Keratinocyte (primary cell): ENCODE measurements at regions not wholly inside any gene's neighbourhood (a gene's known extent, or its start where the extent isn't known, plus 50 kb on each side); places are given as distances from the start of the nearest gene placed in this dataset.

Experiments used
- DNase-seq: peaks from one replicate; pipeline ENCODE4 v3.0.0-alpha.2; 2011; ENCODE audit warnings: low read depth, missing footprints, low spot score
- FAIRE-seq: peaks from 2 replicates; lab custom pipeline; 2011; peaks lifted over from hg19 to GRCh38; lab: Jason Lieb, UNC
- H2AFZ ChIP-seq: 2 replicates; pipeline ENCODE4 v1.6.0; 2012; ENCODE audit warnings: low read length, control low read depth, inconsistent platforms; ENCODE audit not compliant: control insufficient read depth
- H3K27ac ChIP-seq: 2 replicates; pipeline ENCODE4 v1.5.1; 2011; ENCODE audit warnings: low read length; ENCODE audit not compliant: control insufficient read depth, insufficient read depth
- H3K27me3 ChIP-seq: 3 replicates; pipeline ENCODE4 v1.6.0; 2011; ENCODE audit warnings: low read length; ENCODE audit not compliant: control insufficient read depth, insufficient read depth; ENCODE audit errors: extremely low read depth
- H3K36me3 ChIP-seq, 2 experiments: 2 replicates in 1 of 2; 3 replicates in 1 of 2; pipeline ENCODE4 v1.5.1; 2011; ENCODE audit warnings: low read length in 2 of 2, mild to moderate bottlenecking in 1 of 2; ENCODE audit not compliant: control insufficient read depth in 2 of 2, insufficient read depth in 2 of 2; ENCODE audit errors: extremely low read depth in 1 of 2
- H3K4me1 ChIP-seq: 3 replicates; pipeline ENCODE4 v1.5.1; 2011; ENCODE audit warnings: low read length; ENCODE audit not compliant: control insufficient read depth, insufficient read depth; ENCODE audit errors: extremely low read depth
- H3K4me2 ChIP-seq: 3 replicates; pipeline ENCODE4 v1.6.0; 2011; ENCODE audit warnings: low read depth, low read length; ENCODE audit not compliant: control insufficient read depth, insufficient read depth; ENCODE audit errors: extremely low read depth
- H3K4me3 ChIP-seq, 3 experiments: fragments of 200-600 bp in 1 of 3; sonication (generic) in 1 of 3; 2 replicates in 2 of 3; 3 replicates in 1 of 3; pipeline ENCODE4 v1.5.1; 2011 to 2016; ENCODE audit warnings: low read length in 3 of 3, mild to moderate bottlenecking in 3 of 3, control low read depth in 2 of 3, inconsistent platforms in 1 of 3, low read depth in 1 of 3, mixed read lengths in 1 of 3, mixed run types in 1 of 3, moderate library complexity in 1 of 3; ENCODE audit not compliant: control insufficient read depth in 2 of 3, insufficient read depth in 2 of 3; ENCODE audit errors: extremely low read depth in 1 of 3
- H3K79me2 ChIP-seq: 2 replicates; pipeline ENCODE4 v1.6.0; 2012; ENCODE audit warnings: low read length; ENCODE audit not compliant: control insufficient read depth, insufficient read depth
- H3K9ac ChIP-seq: 3 replicates; pipeline ENCODE4 v1.6.0; 2011; ENCODE audit warnings: low read length; ENCODE audit not compliant: control insufficient read depth, insufficient read depth; ENCODE audit errors: extremely low read depth
- H3K9me1 ChIP-seq: 3 replicates; pipeline ENCODE4 v1.6.0; 2011; ENCODE audit warnings: low read length; ENCODE audit not compliant: control insufficient read depth, insufficient read depth; ENCODE audit errors: extremely low read depth
- H3K9me3 ChIP-seq: 2 replicates; pipeline ENCODE4 v1.5.1; 2012; ENCODE audit warnings: low read depth, low read length; ENCODE audit not compliant: control insufficient read depth
- H4K20me1 ChIP-seq: 3 replicates; pipeline ENCODE4 v1.6.0; 2011; ENCODE audit warnings: low read length; ENCODE audit not compliant: control insufficient read depth, insufficient read depth; ENCODE audit errors: extremely low read depth
- CTCF ChIP-seq, 3 experiments: IDR thresholded peaks in 1 of 3; conservative IDR thresholded peaks in 1 of 3; optimal IDR thresholded peaks in 1 of 3; 2 replicates in 2 of 3; 3 replicates in 1 of 3; pipeline versions ENCODE3 to v1.5.1; 2011; ENCODE audit warnings: low read length in 3 of 3, mild to moderate bottlenecking in 3 of 3, moderate library complexity in 2 of 3, control low read depth in 1 of 3, inconsistent platforms in 1 of 3; ENCODE audit not compliant: insufficient read depth in 2 of 3; ENCODE audit errors: extremely low read depth in 1 of 3
- EZH2 ChIP-seq: IDR thresholded peaks from one replicate; pipeline ENCODE4 v1.6.1; 2012; ENCODE audit warnings: inconsistent platforms, mild to moderate bottlenecking, low read length, moderate library complexity
- dilution Hi-C: fragments of 300-500 bp; cut with MboI; formaldehyde crosslinking; loops from one replicate; pipeline ENCODE4 v1.7.0; 2020; ENCODE audit warnings: low sequenced_read_pairs; ENCODE audit not compliant: extremely low pct_ligation_motif_present

- Histone ChIP-seq H3K27ac (no peak overlapping the region), H4K20me1 (no peaks in the 10 kb centered on the region), H3K27me3 (no peaks in the 10 kb centered on the region), H3K79me2 (no peaks in the 10 kb centered on the region), H3K4me2 (no peak overlapping the region), H3K4me1 (no peaks in the 10 kb centered on the region), H3K9ac (no peak overlapping the region), H3K4me3 (no peak overlapping the region), H2AFZ (no peak overlapping the region), H3K36me3 (no peaks in the 10 kb centered on the region), H3K9me1 (no peaks in the 10 kb centered on the region), H3K9me3 (no peaks in the 10 kb centered on the region)
- TF ChIP-seq CTCF (optimal IDR thresholded peaks at IDR 0.05 in 1 of 3, IDR thresholded peaks at IDR 0.05 in 1 of 3, conservative IDR thresholded peaks at IDR 0.05 in 1 of 3; ENCODE audit: extremely low read depth in 1 of 3, insufficient read depth in 2 of 3, low read length in 3 of 3) (no peak), EZH2 (no peak)
- dilution Hi-C loops: no loop called here
- no peak for DNase-seq
- no peak for FAIRE-seq
Measured at GRCh38 chr21:20315042-20315441, 683.2 kb upstream of the NCAM2 start.

GRCh38 chr21:20329636-20330035 lies 668.6 kb upstream of the NCAM2 start:
- FAIRE-seq (no peak), DNase-seq (no peak)
- Histone ChIP-seq H3K79me2 (no peaks in the 10 kb centered on the region), H4K20me1 (no peaks in the 10 kb centered on the region), H2AFZ (no peak overlapping the region), H3K4me3 (no peak overlapping the region), H3K4me2 (no peak overlapping the region), H3K27ac (no peak overlapping the region), H3K4me1 (no peaks in the 10 kb centered on the region), H3K9me1 (no peaks in the 10 kb centered on the region), H3K27me3 (no peaks in the 10 kb centered on the region), H3K36me3 (no peaks in the 10 kb centered on the region), H3K9me3 (no peaks in the 10 kb centered on the region), H3K9ac (no peak overlapping the region)
- dilution Hi-C loops: no loop called here
- TF ChIP-seq CTCF (optimal IDR thresholded peaks at IDR 0.05 in 1 of 3, IDR thresholded peaks at IDR 0.05 in 1 of 3, conservative IDR thresholded peaks at IDR 0.05 in 1 of 3; ENCODE audit: extremely low read depth in 1 of 3, insufficient read depth in 2 of 3, low read length in 3 of 3) (no peak), EZH2 (no peak)
